GM21515 (cell line): ENCODE measurements at regions not wholly inside any gene's neighbourhood (a gene's known extent, or its start where the extent isn't known, plus 50 kb on each side); places are given as distances from the start of the nearest gene placed in this dataset.

ENCODE experiments used
- ATAC-seq: cut with Tn5 transposase; IDR thresholded peaks from one replicate; pipeline ENCODE4 v1.9.1; 2021; ENCODE audit not compliant: unreplicated experiment

- no peak for ATAC-seq
Measured at GRCh38 chr12:107973950-107974349, 155.1 kb upstream of the WSCD2 start.

- no peak for ATAC-seq
Measured at GRCh38 chr12:107976331-107976730, 152.8 kb upstream of the WSCD2 start.

GRCh38 chr12:107978201-107978600 is 150.9 kb upstream of the WSCD2 start:
- no peak for ATAC-seq

GRCh38 chr12:107978641-107979040 is 150.4 kb upstream of the WSCD2 start:
- no peak for ATAC-seq

DNA sequence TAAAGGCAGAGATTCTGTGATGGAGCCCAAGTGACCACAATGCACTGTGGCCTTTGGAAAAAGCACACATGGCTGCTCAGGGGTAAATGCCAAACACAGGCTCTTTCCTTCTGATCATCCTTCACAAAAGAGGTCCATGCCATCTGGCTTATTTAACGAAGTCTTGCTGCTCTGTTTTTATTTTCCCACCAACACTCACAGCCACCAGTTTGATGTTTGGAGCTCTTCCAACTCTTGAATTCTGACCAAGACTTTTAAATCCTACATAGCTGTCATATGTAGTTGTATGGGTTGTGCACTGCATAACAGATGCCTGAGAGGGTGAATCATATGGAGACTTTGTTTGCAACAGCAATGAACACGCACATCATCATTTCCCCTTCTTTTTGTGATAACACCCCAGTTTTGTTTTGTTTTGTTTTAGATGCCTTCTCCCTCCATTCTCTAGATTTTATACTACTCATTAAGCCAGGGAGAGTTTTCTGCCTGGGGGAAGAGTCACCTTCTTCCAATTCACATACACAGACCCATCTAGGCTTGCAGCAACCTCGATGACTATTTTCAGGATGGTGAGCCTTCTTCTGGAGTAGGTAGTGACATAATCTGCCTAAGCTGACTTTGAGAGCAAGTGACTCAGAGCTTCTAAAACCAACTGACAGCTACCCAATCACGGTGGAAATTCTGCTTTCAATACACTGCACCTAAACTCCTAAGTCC is 145.2 kb upstream of the WSCD2 start:
- ATAC-seq, result no peak

- ATAC-seq, result no peak
Measured at GRCh38 chr12:107984973-107985372, 144.1 kb upstream of the WSCD2 start.

GRCh38 chr12:107986183-107986582 is 142.9 kb upstream of the WSCD2 start:
- ATAC-seq, result no peak

DNA sequence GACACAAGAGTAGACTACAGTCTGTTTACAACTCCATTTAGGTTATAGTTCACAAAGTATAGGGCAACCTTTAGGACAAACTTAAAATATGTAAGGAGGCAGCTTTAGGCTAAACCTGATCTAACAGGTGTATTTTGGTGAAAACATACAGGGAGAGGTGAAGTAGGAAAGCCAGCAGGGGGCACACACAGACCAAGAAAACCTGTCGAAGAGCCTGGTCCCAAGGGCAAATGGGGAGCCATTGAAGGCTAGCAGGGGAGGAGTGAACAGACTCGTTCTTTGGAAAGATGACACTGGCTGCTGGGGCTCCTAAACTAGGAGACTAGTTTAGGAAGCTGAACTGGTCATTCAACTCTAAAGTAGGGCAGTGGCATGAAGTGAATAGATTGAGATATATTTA is 138.8 kb upstream of the WSCD2 start:
- no peak for ATAC-seq

GRCh38 chr12:107992029-107992428 is 137.1 kb upstream of the WSCD2 start:
- no peak for ATAC-seq

DNA sequence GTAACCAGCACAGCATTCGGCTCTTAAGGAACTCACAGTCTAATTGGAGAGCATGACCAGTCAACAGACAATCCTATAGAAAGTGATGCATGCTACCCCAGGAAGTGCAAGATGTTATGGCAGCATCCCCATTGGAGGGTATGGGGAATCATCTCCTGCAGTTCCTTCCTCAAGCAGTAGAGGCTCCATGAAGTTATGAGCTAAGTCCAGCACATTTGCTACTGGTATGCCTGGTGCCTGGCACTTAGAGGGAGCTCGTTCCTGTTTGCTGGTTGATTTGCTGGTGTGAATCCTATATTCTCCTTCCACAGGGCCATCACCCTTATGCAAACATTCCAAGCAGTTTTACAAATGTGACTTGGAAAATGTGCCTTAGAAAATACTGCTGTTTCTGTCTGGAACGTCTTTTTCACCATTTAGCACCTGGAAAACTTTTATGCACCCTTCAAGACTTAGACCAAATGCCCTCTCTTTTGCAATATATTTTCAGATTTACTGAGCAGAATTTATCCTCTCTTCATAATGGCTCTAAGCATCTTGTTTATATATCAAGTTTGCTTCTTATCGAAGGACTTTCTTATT is 136.1 kb upstream of the WSCD2 start:
- ATAC-seq, result no peak

DNA sequence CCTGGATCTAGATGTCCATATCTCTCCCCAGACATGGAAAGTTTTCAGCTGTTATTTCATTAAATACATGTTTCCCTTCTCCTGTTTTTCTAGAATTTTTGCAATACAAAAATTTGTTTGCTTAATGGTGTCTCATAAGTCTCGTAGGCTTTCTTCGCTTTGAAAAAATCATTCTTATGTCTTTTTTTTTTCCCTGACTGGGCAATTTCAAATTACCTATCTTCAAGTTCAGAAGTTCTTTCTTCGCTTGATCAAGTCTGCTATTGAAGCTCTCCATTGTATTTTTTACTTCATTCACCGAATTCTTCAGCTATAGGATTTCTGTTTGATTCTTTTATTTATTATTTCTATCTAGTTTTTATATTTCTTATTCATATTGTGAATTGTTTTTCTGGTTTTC is 130.2 kb upstream of the WSCD2 start:
- ATAC-seq, result no peak

DNA sequence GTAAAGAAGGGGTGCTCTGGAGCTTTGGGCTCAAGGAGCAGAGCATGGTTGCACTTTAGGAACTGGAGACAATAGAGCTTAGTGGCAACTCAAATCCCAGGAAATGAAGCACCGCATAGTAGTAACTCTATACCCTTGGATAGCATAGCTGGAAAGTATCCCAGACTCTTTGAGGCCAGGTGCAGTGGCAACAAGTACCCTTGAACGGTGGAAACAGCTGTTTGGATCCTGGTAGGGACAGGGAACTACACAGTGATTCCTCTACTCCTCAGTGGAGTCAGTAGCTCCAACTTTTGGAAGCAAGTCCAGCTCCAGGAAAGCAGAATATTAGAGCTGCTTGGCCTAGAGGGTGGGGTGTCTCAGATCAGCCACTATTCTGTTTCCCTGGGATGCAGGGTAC is 129.0 kb upstream of the WSCD2 start:
- ATAC-seq, result no peak

DNA sequence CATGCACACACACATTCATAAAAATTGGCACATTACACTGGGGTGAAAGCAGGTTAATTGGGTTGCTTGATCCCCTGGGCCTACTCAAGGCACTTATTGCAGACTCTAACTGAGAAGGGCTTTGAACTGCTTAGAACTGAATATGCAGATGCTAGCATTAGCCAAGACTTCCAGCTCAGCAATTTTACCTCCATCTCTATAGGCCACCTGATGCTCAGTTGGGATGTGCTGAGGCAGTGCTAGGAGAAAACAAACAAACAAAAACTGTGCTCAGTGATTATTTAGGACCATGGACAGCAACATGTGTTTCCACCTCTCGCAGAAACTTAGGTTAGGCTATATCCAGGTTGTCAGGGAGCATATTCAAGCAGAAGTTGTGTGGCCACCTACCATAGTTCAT is 124.8 kb upstream of the WSCD2 start:
- no peak for ATAC-seq

GRCh38 chr12:108008163-108008905 is 120.8 kb upstream of the WSCD2 start:
- no peak for ATAC-seq

- ATAC-seq, result no peak
Measured at GRCh38 chr12:108009442-108010070, 119.5 kb upstream of the WSCD2 start.

DNA sequence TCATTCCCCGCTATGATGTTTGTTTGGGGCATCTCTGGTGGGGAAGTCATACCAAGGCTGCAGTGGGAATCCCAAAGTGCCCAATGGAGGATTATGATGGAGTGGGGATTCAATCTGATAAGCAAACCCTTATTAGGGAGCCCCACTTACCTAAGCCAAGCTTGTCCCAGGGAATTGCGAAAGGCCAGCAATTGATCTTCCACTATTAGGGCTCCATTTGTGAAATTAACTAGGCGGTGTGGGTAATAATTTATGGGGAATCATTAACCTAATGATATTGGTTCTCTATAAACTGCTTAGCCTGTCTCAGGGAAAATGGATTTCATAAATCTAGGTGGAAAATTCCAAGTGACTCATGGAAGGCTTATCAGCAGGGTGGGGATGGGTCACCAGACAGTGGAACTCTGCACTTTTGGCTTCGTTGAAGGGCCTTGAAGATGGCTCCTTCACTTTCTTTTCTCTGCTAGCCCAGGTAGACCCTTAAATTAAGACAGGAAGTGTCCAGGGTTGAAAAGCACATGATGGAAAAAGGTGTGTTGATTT is 113.0 kb upstream of the WSCD2 start:
- no peak for ATAC-seq

GRCh38 chr12:108017472-108018057 is 111.5 kb upstream of the WSCD2 start:
- no peak for ATAC-seq

DNA sequence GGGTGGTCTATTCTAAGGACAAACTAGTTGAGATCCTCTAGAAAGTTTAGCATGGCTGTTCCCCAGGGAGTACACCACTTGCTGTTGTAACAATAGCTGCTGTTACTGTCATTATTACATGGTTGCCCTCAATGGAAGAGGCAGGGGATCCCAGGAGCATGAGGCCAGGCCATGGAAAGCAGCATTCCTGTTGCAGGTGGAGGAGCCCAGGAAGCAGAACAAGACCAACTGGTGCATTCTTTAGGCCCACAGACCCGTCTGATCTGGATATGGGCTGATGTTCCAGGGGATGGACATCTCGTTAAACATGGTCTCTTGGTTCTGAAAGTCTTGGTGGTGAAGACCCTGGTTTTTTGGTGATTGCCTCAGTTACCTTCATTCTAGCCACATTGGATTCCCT is 109.2 kb upstream of the WSCD2 start:
- ATAC-seq, result no peak

DNA sequence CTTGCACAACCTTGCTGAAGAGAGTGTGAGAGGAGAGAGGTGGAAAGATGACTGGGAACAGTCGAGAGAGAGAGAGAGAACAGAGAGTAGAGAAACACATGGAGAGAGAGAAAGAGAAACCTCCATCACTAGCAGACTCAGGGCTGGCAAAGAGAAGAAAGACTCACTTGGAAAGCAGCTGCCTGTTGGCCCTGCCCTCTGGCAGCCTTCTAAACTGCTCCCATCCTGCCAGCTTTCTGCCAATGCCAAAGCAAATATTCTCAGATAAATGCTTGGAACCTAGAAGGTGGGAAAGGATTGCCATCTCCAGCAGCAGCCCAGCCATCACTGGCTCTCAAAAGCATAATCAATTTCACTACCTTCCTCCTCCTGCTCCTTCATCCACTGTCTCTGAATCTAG is 107.9 kb upstream of the WSCD2 start:
- no peak for ATAC-seq

DNA sequence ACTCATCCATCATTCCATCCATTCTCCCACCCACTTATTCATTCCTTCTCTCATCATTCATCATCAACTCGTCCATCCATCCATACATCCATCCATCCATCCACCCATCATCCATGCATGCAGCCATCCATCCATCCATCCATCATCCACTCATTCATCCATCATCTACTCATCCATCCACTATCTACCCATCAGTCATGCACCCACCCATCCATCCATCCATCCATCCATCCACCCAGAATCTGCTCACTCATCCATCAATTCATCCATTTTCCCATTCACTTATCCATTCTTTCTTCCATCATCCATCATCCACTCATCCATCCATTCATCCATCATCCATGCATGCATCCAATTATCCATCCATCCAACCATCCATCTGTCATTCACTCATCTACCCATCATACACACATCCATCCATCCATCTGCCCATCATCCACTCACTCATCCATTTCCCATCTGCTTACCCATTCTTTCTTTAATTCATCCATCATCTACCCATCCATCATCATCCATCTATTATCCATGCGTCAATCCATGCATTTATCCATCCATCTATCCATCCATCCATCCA is 107.1 kb upstream of the WSCD2 start:
- ATAC-seq, result no peak
